Peyer's patch (tissue), 4 donors: ENCODE measurements at regions not wholly inside any gene's neighbourhood (a gene's known extent, or its start where the extent isn't known, plus 50 kb on each side); places are given as distances from the start of the nearest gene placed in this dataset.
A peak's percentile ranks its signal among the peaks of the same experiment; 100 is the strongest.

Experiments
- DNase-seq, 3 donors: peaks; one replicate each; pipeline ENCODE4 v3.0.0-alpha.2; 2017 to 2019
- H3K27ac ChIP-seq, 4 donors: fragments of 200-600 bp; sonication (generic); one replicate each; pipeline ENCODE4 v1.5.1; 2016 to 2019
- H3K27me3 ChIP-seq, 2 donors: fragments of 200-600 bp; sonication (generic); one replicate each; pipeline ENCODE4 v1.5.1; 2019
- H3K36me3 ChIP-seq, 3 donors: fragments of 200-600 bp; sonication (generic); one replicate each; pipeline ENCODE4 v1.5.1; 2016 to 2019
- H3K4me1 ChIP-seq, 4 donors: fragments of 200-600 bp; sonication (generic); one replicate each; pipeline ENCODE4 v1.5.1; 2016 to 2019
- H3K4me3 ChIP-seq, 4 donors: fragments of 200-600 bp; sonication (generic); 1 replicate in 3 of 4; 2 replicates in 1 of 4; pipeline ENCODE4 v1.5.1; 2016 to 2019; ENCODE audit warnings: mild to moderate bottlenecking in 1 of 4
- H3K9me3 ChIP-seq, 4 donors: fragments of 200-600 bp; sonication (generic); one replicate each; pipeline ENCODE4 v1.5.1; 2016 to 2019; ENCODE audit warnings: mild to moderate bottlenecking in 1 of 4
- POLR2A ChIP-seq, 2 donors: fragments of 450-650 bp; IDR thresholded peaks; one replicate each; pipeline ENCODE4 v1.5.1; 2017; ENCODE audit warnings: antibody characterized with exemption in 2 of 2, mild to moderate bottlenecking in 2 of 2, moderate library complexity in 2 of 2
- TF ChIP-seq, protein P1 (sequence below), 6 experiments: fragments of 450-650 bp in 4 of 6; fragments of 200-600 bp in 2 of 6; sonication (generic) in 1 of 6; IDR thresholded peaks; one replicate each; pipeline ENCODE4 v1.5.1; 2017 to 2019; ENCODE audit warnings: antibody characterized with exemption in 6 of 6, mild to moderate bottlenecking in 3 of 6, moderate library complexity in 1 of 6

DNA sequence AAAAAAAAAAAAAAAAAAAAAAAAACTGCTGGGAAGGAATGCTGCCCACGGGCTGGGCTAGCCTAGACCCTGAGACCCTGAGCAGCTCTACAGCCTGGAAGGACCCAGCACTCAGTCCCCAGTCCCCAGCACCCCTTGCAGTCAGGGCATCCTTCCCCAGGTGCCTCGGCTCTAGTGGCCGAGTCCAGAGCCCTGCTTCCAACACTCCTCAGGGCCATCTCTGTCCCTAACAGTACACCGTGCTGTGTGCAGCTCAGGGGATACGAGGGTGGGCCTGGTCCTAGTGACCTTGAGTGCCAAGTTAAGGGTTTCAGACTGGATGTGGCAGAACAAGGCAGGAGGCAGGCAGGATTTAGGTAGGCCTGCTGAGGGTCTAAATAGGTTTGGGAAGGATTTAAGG is 50.2 kb upstream of the LRP8 start:
- Histone ChIP-seq H3K4me3 (no peak overlapping the region), H3K4me1 (no peaks in the 10 kb centered on the region), H3K27ac (no peak overlapping the region), H3K9me3 (no peaks in the 10 kb centered on the region), H3K36me3 (no peaks in the 10 kb centered on the region), H3K27me3 (no peaks in the 10 kb centered on the region)
- DNase-seq, result peak in 2 of 3 donors; percentile 6 to 18
- TF ChIP-seq POLR2A (IDR thresholded peaks at IDR 0.05), result no peak
- TF ChIP-seq, protein P1, sequence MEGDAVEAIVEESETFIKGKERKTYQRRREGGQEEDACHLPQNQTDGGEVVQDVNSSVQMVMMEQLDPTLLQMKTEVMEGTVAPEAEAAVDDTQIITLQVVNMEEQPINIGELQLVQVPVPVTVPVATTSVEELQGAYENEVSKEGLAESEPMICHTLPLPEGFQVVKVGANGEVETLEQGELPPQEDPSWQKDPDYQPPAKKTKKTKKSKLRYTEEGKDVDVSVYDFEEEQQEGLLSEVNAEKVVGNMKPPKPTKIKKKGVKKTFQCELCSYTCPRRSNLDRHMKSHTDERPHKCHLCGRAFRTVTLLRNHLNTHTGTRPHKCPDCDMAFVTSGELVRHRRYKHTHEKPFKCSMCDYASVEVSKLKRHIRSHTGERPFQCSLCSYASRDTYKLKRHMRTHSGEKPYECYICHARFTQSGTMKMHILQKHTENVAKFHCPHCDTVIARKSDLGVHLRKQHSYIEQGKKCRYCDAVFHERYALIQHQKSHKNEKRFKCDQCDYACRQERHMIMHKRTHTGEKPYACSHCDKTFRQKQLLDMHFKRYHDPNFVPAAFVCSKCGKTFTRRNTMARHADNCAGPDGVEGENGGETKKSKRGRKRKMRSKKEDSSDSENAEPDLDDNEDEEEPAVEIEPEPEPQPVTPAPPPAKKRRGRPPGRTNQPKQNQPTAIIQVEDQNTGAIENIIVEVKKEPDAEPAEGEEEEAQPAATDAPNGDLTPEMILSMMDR (IDR thresholded peaks at IDR 0.05), result no peak

DNA sequence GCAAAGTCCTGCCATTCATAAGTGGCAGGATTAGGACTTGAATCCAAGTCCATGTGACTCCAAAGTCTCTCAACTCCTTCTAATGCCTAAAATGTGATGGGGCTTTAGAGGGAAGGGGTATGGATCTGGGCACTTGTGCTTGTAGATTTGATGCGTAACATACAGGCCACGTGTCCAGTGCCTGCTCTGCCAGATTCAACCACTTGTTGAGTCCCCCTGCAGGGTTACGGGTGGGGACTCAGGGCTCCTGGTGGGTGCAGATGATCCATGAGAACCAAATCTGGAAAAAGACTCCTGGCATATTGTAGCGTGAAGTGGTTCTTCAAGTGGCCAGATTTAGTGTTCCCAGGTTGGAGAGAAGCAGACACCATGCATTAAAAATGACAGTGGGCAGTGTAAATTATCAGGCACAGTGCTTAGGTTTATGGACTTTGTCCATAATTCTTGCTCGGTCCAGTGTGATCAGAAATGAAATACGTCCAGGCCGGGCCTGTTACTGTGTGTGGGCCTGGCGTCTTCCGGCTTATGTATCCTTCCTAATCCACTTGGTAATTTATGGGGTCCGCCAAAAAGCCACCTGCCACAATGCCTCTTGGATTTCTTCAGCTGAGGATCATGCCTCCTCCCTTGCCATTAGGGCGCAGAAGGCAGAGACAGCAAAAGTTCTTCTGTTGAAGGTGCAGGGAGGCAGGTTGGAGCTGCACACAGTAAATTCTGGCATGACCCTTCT is 51.2 kb upstream of the LRP8 start:
- no peak for TF ChIP-seq POLR2A (IDR thresholded peaks at IDR 0.05)
- TF ChIP-seq, protein P1 (IDR thresholded peaks at IDR 0.05), result no peak
- no peaks in the 10 kb centered on the region for H3K4me1 ChIP-seq
- peak in 2 of 3 donors; percentile 11 to 26 for DNase-seq

DNA sequence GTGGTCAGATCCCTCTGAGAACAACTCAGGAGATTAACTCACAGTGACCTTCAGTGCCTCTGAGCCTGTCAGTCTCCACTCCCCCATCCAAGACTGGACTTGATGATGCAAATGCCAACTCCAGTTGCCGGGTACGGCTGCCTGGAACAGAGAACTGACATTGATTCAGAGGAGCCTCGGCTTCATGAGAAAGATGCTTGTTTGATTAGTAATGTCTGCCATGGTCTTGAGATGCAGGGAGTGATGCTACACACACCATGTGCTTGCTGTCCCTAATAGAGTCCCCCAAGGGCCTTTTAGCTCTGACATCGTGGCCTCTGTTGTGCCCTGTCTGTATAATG is 51.8 kb upstream of the LRP8 start:
- Histone ChIP-seq H3K4me1 (no peaks in the 10 kb centered on the region), H3K36me3 (no peaks in the 10 kb centered on the region), H3K27ac (no peak overlapping the region), H3K4me3 (no peak overlapping the region), H3K27me3 (no peaks in the 10 kb centered on the region), H3K9me3 (no peaks in the 10 kb centered on the region)
- no peak for TF ChIP-seq POLR2A (IDR thresholded peaks at IDR 0.05)
- TF ChIP-seq, protein P1 (IDR thresholded peaks at IDR 0.05), result no peak
- peak in 1 of 3 donors; percentile 13 for DNase-seq

More for the DNA sequence above, 51.2 kb upstream of the LRP8 start:
- Histone ChIP-seq H3K27ac (no peak overlapping the region), H3K4me3 (no peak overlapping the region), H3K27me3 (no peaks in the 10 kb centered on the region), H3K9me3 (no peaks in the 10 kb centered on the region), H3K36me3 (no peaks in the 10 kb centered on the region)

DNA sequence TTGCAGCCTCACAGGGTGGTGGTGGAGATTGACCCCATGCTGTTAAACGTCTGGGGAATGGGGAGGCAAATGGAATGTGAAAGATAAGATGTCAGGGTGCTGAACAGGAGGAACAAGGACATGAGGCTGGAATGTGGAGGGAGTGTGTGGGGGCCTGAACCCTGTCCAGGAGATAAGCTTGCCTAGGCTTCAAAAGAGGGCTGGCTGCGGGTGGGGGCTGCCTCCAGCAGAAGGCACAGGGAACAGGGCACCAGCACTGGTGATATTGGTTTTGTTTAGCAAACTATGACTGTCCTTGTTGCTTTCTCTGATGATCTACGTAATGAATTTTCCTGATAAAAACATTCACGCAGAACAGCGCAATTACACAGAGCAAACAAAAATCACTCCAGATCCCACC is 52.4 kb upstream of the LRP8 start:
- no peaks in the 10 kb centered on the region for H3K36me3 ChIP-seq
- no peaks in the 10 kb centered on the region for H3K4me1 ChIP-seq
- no peaks in the 10 kb centered on the region for H3K27me3 ChIP-seq
- DNase-seq, result peak in 2 of 3 donors; percentile 11 to 21
- H3K4me3 ChIP-seq, result no peak overlapping the region
- no peak for TF ChIP-seq POLR2A (IDR thresholded peaks at IDR 0.05)
- TF ChIP-seq, protein P1 (IDR thresholded peaks at IDR 0.05), result no peak
- H3K9me3 ChIP-seq, result no peaks in the 10 kb centered on the region
- no peak overlapping the region for H3K27ac ChIP-seq

DNA sequence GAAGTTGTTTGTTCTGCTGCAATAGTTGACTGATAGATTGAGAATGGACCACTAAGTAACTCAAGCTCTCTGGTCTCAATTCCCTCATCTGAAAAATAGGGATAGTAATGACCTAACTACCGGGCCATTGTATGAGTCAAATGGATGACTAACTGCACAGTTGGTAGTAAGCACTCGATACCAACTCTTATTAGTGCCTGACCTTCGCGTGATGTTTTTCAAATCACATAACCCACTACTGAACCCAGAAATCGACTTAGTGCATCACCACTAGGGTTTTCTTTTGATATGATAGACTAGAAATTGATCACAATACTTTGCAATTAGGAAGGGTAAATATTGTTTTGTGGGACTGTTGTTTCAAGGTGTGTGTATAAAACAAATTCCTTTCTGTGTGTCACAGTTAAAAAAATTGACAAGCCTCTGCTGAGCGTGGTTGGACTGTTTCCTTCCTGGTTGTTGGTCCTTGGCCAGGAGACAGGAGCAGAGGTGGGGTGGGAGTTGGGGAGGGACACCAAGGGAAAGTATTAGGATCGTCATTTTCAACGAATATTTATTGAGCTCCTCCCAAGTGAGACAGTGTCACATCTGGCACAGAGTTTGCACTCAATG is 54.0 kb upstream of the LRP8 start:
- peak in 1 of 3 donors; percentile 13 for DNase-seq
- H3K9me3 ChIP-seq, result no peaks in the 10 kb centered on the region
- no peaks in the 10 kb centered on the region for H3K4me1 ChIP-seq
- H3K27me3 ChIP-seq, result no peaks in the 10 kb centered on the region
- H3K4me3 ChIP-seq, result no peak overlapping the region
- TF ChIP-seq, protein P1 (IDR thresholded peaks at IDR 0.05), result no peak
- TF ChIP-seq POLR2A (IDR thresholded peaks at IDR 0.05), result no peak
- no peaks in the 10 kb centered on the region for H3K36me3 ChIP-seq
- no peak overlapping the region for H3K27ac ChIP-seq
